ENCODE measurements at regions not wholly inside any gene's neighbourhood (a gene's known extent, or its start where the extent isn't known, plus 50 kb on each side); places are given as distances from the start of the nearest gene placed in this dataset.

DNA sequence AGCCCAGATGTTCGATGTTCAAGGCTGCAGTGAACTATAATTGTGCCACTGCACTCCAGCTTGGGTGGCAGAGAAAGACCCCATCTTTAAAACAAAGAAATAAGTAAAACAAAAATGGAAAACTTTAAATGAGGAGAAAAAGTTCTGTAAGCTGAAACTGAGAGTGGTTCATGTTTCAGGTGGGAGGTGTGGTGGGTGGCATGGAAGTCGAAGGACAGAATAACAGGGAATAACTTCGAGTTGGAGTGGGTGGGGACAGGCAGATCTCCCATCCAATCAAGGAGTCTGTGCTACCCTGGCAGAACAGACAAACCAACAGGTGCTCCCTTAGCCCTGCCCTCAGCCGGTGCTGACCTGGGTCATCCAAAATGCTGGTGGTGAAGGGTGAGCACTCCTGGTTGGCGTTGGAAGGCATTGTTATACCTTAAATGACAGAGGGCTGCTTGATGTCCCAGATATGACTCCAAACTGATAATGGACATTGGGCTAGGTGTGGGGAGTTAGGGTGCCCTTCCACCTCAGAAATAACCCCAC is 328.4 kb downstream of the DYSF start:
- TF ChIP-seq, protein P1, sequence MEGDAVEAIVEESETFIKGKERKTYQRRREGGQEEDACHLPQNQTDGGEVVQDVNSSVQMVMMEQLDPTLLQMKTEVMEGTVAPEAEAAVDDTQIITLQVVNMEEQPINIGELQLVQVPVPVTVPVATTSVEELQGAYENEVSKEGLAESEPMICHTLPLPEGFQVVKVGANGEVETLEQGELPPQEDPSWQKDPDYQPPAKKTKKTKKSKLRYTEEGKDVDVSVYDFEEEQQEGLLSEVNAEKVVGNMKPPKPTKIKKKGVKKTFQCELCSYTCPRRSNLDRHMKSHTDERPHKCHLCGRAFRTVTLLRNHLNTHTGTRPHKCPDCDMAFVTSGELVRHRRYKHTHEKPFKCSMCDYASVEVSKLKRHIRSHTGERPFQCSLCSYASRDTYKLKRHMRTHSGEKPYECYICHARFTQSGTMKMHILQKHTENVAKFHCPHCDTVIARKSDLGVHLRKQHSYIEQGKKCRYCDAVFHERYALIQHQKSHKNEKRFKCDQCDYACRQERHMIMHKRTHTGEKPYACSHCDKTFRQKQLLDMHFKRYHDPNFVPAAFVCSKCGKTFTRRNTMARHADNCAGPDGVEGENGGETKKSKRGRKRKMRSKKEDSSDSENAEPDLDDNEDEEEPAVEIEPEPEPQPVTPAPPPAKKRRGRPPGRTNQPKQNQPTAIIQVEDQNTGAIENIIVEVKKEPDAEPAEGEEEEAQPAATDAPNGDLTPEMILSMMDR (IDR thresholded peaks at IDR 0.05): no peak
- TF ChIP-seq EP300 (IDR thresholded peaks at IDR 0.05): no peak

Measured in tibial nerve (tissue), 4 donors.